ENCODE measurements at regions not wholly inside any gene's neighbourhood (a gene's known extent, or its start where the extent isn't known, plus 50 kb on each side); places are given as distances from the start of the nearest gene placed in this dataset.

DNA sequence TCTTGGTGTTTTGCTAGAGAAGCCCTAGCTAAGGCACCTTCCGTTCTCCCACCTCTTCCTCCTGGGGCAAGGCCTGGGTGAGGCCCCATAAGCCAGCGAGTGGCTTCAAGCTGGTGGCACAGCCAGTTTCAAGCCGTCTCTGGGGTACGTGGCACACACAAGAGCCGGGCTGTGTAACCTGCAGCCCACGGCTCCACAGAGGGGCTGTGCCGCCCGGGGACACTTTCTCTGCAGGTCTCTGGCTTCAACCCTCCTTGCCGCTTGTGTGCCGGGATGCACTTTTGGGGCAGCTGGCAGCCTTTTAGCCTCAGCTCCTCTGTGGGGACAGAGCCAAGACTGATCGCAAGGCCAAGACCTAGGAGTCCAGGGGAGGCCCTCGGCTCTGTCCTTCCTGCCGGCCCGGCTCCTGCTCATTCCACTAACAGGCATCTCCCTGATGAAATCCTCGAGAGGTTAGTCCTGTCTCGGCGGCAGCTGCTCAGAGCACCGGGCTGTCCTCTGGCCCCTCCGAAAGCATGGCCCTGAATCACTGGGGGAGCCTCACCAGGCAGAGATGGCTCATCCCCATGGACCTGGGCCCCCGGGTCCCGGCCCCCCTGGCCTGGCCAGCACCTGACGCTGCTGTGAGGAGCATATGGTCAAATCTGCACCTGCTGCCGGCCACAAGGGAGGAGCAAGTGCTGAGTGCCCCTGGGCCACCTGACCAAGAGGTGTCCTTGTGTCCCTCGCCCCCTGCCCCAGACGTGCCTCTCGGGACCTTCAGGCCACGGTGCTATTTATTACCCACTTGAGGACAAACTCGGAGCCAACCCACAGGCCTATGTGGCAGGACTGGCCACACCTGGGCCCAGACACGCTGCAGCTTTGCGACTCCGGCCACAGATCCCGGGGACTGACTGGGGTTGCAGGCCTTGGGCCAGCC, 98.5 kb downstream of the METRNL start:
- DNase-seq (ENCODE audit: extremely low read depth in 1 of 2, low read depth in 1 of 2), result no peak

DNA sequence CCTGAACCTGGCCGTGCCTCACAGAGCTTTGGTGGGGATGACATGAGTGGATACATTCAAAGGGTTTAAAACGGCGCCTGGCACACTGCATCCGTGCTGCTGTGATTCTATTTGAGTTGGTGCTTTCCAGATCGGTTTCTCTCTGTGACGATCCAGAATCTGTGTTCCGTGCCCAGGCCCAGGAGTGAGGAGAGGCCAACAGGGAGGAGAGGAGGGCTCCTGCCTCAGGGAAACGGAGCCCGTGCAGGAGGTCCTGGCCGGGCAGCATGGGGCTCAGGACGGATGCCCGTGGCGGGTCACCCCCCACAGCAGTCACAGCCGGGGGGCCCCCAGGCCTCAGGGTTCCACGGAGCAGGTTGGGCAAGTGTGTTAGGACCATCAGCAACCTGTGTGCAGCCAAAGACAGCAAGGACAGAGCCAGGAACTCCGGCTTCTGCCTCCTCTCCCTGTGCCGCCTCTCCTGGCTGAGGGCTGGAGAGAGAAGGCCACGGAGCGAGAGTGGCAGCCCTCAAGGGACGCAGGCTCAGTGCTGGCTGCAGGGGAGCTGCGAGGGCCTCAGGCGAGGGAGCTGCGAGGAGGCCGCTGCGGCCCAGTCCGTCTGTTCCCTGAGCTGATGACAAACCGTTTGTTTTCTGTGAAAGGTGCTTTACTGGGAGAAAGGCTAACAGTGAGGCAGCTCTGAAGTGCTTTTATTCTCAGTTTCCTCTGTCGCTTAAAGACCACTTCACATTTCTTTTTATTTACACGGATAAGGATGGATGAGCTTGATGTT, 99.3 kb downstream of the METRNL start:
- DNase-seq (ENCODE audit: extremely low read depth in 1 of 2, low read depth in 1 of 2), result no peak

DNA sequence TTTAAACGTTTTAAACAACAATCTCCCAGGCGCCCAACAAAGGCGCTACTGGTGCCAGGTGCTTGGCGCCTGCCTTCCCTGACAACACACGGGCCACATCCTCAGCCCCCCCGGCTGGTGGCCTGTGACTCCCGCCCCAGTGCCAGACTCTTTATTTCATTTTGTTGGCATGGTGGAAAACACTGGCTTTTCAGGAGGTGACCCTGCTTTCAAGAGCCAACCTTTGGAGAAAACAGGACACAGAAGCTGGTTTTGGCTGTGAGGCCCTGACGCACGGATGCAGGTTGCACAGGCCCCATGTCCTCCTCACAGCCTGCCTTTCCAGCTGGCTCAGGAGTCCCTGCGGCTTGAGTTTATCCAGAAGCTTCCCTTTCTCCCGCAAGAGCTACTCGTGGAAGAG, 100.0 kb downstream of the METRNL start:
- DNase-seq (ENCODE audit: extremely low read depth in 1 of 2, low read depth in 1 of 2), result no peak

DNA sequence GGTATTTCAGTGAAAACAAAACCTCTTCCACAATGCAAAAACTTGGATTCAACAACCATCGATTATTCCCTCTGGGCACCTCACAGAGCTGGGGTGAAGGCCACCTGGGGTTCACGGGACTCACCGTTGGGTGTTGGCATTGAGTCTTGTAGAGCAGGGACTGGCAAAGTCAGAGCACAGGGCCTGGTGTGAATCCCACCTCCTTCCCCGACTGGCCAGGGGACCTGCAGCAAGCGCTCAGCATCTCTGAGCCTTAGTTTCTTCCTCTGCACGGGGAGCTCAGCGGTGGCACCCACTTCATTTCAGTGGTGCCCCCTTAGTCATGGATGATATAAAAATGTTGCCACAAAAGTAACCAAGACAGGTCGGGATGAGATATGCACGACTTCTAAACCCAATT, 100.4 kb downstream of the METRNL start:
- no peak for DNase-seq (ENCODE audit: extremely low read depth in 1 of 2, low read depth in 1 of 2)

DNA sequence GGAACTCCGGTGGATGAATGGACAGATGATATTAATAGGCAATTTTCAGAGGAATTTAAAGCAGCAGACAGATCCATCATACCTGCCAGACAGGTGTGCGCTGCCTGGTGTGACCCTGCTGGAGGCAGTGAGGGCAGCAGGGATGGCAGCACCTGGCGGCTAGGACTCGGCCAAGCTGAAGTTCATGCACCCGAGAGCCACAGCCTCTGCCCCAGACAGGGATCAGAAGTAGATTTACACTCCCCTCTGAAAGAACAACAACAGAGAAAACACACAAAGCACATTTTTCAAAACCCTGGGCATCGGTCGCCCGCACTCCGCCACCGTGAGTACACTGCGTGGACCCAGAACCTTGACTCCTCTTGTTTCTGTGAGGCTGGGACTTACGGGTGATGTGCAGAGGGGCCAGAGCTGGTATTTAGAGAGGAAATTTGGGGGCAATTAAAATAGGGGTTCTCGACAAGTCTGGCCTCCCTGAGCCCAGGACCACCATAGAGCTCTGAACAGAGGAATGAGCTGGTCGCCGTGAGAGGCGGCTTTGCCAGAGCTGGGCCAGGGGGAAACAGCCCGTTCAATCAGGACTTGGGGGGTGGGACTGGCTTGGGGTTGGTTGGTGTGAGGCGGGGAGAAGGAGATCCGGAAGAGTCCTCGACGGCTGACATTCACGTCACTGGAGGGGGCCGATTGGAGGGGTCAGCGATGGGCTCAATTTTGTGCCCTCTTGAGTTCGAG, 101.0 kb downstream of the METRNL start:
- DNase-seq (ENCODE audit: extremely low read depth in 1 of 2, low read depth in 1 of 2), result no peak

DNA sequence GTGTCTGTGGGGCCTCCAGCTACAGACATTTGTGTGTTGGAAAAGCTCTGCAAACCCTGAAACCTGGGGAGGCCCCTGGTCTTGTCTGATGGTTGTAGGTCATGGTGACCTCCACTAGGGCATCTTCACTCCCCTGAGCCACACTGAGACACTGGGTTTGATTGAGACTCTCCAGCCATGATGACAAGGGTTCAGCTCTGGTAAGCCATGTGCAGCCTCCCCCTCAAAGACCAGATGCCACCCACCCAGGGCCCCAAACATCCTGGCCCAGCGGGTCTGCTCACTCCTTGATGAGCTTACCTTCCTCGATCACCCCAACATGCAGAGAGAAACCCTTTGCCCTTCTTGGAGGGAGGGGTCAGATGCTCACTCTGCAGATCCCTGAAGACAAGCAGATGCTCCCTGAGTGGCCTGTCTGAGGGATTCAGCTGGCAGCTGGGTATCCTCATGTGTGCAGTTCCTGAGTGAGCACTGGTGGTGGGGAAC, 101.6 kb downstream of the METRNL start:
- no peak for DNase-seq (ENCODE audit: extremely low read depth in 1 of 2, low read depth in 1 of 2)

DNA sequence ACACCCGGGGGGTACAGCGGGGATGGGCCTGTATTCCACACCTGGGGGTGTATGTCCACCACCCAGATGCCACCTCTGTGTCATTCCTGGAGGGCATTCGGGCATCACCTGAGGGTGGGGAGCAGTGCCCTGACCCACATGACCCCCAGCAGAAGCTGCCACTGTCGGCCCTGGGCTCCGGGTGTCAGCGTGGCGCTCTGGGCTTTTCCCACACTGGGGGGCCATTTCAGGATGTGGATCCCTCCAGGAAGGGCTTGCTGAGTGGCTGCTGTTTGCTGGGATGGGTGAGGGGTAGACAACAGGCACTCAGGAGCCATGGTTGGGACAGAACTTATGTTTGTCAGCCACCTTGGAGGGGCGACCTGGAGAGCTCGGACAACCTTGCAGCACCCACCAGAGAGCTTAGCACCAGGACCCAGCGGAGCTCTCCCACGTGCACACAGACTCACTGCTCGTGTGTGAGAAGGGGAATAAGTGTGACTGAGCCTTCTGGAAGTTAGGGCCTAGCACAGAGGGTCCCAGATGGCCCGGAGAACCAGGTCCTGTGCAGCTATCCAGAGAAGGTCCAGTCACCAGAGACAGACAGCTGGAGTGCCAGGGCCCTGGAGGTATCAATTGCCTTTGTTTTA, 102.7 kb downstream of the METRNL start:
- no peak for DNase-seq (ENCODE audit: extremely low read depth in 1 of 2, low read depth in 1 of 2)

DNA sequence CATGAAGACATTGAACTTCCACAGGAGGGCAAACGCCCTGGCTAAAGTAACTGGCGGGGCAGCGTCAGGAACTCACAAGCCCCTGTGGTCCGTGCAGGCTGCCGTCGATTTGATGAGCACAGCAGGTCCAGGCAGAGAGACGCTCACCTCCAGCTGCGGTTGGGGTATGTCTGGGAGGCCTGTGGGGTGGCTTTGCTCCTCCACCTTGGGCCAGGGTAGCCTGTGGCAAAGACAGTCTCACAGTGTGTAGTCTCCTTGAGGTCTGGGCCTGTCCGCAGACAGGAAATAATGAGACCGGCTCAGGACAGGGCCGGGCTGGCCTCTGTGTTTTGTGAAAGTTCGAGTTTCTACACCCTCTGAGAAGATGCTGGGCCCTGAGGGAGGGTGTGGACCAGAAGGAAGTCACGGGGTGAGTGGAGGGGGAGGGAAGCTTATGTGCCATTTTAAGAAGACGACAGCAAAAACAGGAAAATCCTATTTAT, 103.3 kb downstream of the METRNL start:
- no peak for DNase-seq (ENCODE audit: extremely low read depth in 1 of 2, low read depth in 1 of 2)

DNA sequence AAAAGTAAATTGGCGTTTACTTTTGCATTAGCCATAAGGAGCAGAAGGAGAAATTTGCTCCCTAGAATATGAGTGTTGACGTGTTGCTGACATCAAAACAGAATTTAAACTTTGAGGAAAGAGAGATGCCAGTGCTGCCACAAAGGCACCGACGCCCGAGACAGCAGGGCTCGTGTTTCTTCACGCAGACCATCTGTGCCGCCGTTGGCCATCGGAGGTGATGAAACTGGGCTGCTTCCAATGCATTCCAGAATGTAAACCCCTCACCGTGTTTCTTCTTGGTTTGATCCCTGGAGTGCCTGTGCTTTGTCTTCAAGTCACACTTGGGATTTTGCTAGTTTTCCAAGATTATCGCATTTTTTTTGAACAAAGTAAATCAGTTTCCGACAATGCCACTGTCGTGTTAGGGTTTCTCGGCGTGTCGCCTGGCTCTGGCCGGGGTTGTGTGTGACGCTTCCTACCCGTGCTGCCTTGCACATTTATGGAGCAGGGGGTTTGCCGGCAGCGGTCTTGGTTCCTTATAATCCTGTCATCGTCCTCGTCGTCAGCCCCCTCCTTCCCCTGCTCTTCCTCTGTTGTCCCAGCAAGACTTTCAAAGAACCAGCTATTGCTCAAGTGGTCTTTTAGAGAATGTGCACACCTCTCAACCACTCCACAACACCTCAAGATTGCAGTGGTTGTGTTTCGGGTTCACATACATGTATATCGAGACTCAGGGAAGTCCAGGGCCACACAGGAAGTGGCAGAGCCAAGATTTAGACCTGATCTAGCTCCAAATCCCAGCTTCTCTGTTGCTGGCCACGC, 103.9 kb downstream of the METRNL start:
- DNase-seq (ENCODE audit: extremely low read depth in 1 of 2, low read depth in 1 of 2), result no peak

DNA sequence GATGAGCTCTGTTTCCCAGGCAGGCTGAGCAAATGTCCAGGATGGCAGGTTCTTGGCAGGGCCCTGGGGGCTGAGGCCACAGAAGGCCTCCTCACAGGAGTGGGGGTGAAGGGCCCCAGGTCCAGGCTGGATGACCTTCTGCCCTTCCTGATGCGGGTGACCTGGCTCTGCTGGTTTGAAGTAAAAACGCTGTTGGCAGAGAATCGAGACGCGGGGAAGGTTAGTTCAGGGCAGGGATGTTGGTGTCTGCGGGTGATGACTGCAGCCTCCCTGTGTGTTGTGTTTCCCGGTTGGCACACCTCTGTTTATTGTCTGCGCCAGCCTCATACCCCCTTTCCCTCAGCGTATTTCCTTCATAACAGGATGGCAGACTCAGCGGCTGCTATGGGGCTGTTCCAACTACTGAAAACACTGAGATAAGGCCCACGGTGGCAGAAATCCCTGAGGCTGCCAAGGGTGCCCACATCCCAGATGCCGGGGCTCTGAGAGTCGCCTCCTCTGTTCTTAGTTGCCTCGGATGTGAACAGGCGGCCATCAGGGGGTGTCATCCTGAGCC, 104.6 kb downstream of the METRNL start:
- no peak for DNase-seq (ENCODE audit: extremely low read depth in 1 of 2, low read depth in 1 of 2)

DNA sequence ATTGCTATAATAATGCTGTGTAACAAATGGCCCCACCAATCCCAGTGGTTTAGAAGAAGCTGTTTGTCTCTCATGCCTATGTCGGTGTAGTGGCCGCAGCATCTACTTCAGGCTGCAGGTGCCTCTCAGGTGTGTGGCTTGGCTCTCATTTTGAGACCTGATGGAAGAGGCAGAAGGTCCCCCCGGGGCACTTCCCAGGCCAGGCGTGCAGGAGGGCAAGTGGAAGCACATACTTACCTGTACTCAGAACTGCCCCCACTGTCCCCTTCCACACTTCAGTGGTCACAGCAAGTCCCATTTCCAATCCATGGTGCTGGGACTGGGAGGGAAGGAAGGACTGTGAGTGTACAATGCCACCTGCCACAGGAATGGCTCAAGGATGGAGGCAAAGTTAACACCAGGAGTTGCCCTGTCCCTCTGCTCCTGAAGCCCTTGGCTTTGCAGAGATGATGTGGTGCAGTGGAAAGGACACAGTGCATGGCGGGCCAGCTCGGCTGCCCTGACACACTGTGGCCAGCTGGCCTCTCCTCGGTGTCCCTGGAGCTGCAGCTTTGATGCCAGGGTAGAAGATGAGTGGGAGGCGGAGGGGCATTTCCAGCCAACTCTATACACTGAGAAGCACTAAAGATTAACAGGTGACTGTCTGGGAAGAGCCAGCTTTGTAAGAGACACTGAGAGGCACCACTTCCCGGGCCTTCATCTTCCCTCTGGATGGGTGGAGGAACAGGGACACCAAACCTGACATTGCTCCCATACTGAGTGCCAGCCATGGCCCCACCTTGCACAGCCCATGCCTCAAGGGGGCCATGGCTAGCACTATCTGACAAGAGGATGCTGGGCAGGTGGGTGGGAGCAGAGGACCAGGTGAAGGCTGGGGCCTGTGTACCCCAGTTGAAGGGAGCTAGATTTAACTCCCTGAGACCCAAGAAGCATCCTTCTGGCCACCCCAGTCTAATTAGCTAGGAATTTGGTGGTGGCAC, 105.9 kb downstream of the METRNL start:
- DNase-seq (ENCODE audit: extremely low read depth in 1 of 2, low read depth in 1 of 2), result no peak

DNA sequence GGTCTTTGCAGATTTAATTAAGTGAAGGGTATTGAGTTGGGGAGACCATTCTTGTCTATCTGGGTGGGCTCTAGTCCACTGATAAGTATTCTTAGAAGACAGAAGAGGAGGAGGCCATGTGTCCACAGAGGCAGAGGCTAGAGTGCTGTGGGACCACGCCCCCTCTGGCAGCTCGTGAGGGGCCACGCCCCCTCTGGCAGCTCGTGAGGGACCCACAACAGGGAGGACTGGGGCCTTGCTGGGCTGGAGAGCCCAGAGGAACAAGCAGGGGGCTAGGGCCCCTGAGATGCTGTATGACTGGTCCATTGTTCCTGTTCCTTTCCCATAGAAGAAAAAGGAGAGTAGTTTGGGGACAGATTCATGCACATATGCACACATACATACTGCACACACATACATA, 106.8 kb downstream of the METRNL start:
- no peak for DNase-seq (ENCODE audit: extremely low read depth in 1 of 2, low read depth in 1 of 2)

DNA sequence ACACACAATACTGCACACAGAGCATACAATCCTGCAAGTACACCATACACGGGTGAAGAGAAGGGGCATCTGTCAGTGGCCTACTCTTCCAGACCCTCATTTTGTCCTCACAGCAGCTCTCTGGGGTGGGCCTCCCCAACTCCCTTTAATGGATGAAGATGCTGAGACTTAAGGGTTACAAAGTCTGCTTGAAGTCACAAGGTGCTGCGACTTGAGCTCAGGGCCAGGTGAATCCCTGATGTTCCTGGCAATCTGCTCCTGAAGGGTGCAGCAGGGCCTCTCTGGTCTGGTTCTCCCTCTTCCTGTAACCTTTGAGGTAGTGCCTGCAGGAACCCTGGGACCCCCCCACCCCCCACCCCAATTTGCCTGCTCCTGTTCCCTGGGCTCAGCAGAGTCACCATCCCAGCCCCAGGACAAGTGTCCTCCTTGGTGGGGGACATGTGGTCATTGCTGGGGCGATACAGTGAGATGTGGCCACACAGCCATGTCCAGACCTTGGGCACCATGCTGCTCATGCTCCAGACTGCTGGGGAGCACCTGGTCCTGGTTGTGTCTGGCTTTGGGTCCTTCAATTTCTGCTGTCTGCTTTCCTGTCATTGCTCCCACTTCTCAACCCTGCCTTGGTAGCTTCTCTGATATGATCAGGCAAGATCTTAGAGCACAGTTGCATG, 107.5 kb downstream of the METRNL start:
- no peak for DNase-seq (ENCODE audit: extremely low read depth in 1 of 2, low read depth in 1 of 2)

DNA sequence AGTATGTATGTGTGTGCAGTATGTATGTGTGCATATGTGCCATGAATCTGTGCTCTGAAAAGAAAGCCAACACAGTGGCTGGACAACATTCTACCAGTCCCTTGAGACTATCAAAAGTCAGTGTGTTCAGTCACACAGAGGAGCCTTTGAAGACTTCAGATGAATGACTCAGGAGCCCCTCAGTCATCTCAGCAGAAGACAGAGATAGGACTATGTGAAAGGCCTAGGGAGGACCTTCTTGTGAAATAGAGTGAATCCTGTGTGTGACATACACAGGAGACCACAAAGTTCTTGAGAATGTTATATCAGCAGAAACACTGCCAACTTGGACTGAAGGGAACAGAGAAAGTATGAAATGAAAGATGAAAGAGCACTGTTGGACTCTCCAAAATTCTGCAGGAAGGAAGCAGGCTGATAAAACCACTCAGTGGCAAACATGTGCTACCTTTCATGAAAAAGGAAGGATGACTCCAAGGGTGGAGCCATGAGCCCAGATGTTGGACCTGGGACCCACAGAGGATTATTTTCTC, 108.4 kb downstream of the METRNL start:
- DNase-seq (ENCODE audit: extremely low read depth in 1 of 2, low read depth in 1 of 2), result no peak

DNA sequence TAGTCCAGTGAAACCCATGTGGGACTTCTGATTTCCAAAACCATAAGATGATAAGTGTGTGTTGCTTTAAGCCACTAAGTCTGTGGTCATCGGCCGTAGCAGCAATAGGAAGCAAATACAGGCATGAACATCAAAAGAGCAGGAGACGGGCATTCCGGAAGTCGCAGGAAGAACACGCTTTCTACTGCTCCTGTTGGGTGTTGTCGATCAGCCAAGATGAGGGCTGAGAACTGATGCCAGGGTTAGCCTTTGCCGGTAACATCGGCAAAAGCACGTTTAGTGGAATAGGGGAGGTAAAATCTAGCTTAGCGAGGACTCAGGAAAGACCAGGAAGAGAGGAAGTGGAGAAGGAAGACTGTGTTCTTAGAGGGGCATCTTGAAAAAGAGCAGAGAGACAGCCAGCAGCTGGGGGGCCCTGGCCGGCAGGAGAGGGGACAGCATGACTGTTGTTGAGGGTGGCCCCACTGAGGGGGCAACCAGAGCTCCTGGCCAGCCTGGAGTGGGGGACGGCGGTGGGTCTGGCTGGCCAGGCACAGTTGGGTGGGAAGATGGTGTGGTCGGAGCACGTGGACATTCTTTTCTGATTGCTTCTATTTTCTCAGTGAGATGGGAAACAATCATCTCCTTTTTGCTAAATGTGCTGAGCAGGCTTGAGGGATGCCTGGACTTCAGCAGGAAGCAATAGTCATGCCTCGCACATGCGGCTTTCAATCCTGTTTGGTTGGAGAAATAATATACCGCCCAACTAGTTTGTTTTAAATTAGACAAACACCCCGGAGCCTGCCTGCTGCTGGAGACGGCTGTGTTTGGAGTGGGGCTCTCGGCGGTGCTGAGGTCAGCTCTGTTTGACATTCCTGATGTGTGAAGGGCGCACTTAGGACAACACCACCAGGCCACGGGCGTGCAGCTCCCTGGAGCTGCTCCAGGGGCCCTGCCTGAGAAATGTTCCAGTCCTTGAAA, 109.9 kb downstream of the METRNL start:
- DNase-seq (ENCODE audit: extremely low read depth in 1 of 2, low read depth in 1 of 2), result no peak

DNA sequence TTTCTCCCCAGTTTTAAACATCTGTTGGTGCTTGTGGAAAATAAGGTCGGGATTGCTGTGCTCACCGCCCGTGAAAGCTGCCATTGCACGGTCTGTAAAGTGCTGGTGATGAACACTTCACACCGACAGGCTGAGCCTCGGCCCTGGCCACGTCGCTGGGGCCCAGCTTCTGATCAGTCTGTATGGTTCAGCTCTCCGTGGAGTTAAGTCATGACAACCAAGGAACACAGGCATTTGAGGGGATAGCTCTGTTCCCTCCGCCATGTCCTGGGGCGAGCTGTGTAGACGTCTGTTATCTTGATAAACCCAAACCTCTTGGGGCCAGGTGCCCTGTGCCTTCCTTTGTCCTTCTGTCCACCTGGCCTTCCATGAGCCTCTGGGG, 110.6 kb downstream of the METRNL start:
- no peak for DNase-seq (ENCODE audit: extremely low read depth in 1 of 2, low read depth in 1 of 2)
